NCI-H2196 treated with DMSO at 0.1 percent for 48 hours (cell line): ENCODE measurements at regions not wholly inside any gene's neighbourhood (a gene's known extent, or its start where the extent isn't known, plus 50 kb on each side); places are given as distances from the start of the nearest gene placed in this dataset.

Experiments used
- DNase-seq: peaks from one replicate; lab custom pipeline; 2025; ENCODE audit not compliant: unreplicated experiment; lab: John Stamatoyannopoulos, UW

- DNase-seq: no peak
Measured at GRCh38 chr12:100675432-100675831, 101.9 kb downstream of the GAS2L3 start.

DNA sequence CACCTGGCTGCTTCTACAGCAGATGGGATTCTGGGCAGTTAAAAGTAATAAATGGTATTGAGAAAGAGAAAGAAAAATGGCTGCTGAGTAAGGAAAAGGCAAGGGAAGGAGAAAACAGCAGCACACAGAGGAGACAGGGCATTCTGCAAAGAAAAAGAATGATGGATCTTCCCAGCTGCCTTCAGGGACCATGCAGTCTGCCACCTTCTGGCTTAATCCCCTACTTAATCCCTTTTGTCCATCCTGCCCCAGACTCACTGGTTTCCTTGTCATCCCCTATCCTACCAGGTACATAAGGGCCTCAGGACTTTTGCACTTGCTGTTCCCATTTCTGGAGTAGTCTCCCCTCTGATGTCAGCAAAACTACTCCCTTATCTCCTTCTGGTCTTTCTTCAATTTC, 107.6 kb downstream of the GAS2L3 start:
- DNase-seq: no peak

DNA sequence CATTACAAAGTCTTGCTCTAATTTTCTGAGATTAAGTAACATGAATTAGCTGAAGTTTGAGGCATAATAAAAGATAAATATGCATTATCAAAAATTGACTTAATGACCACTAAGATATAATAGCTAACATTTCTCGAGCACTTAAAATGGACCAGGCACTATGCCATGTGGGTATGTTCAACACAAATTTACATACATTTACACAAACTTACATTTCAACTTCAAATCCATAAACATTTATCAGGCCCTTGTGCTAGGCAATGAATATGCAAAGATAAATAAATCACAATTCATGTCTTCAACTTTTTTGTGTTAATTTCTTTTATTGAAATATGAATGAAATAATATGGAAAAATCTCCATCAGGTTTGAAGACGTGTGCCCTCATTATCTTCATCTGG, 108.7 kb downstream of the GAS2L3 start:
- no peak for DNase-seq

DNA sequence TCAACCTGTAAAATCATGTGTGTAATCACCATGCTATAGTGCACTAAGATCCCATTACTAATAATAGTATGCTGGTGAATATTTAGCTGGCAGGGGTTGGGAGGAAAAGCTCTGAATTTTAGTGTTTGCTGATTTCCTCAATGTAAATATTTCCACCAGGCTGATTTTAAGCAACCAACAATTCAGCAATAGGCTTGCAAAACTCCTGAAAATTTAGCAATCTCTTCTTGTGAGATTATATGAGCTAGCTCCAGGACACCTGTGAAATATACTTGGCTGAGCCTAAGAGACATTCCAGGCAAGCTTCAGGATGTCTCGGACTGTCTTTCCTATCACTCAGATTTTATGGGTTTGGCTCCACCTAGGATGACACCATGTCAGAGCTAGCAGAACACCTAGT, 106.9 kb upstream of the ANO4 start:
- DNase-seq: no peak

DNA sequence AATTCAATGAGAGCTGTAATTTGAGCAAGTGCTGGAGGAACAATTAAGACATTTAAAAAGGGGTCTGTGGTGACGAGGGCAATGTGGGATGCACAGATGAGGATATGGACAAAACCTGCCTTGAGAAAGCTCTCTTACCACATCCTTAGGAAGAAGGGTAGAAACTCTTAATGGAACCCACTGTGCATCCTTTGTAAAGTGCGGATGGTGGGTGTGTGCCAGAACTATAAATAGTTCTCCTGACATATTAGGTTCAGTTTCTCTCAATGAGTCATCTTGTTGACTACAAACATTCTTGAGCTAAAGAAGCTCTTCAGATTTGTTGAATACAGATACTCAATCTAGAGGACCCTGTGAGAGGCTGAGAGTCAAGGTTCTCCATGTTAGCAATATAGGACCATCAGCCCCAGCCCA, 106.1 kb upstream of the ANO4 start:
- no peak for DNase-seq

- DNase-seq: no peak
Measured at GRCh38 chr12:100692502-100692901, 102.1 kb upstream of the ANO4 start.

DNA sequence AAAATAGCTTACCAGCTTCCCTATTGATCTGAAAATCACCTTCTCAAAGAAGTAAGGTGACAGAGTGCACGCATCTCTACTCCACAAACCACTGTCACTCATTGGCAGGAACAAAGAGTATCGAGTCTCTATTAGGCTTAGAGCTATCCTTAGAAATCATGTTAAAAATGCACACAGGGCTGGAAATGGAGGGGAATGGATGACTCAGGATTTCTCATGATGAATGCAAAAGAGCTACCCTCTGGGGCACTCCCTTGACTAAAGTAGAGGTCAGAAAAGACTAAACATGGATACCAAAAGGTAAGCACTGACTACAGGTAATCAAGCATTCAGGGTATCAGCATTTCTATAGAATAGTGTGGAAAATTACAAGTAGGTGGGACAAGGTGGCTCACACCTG, 96.1 kb upstream of the ANO4 start:
- DNase-seq: no peak

- DNase-seq: no peak
Measured at GRCh38 chr12:100699209-100699608, 95.4 kb upstream of the ANO4 start.

- no peak for DNase-seq
Measured at GRCh38 chr12:100703337-100703736, 91.2 kb upstream of the ANO4 start.

- DNase-seq: no peak
Measured at GRCh38 chr12:100703868-100704267, 90.7 kb upstream of the ANO4 start.

DNA sequence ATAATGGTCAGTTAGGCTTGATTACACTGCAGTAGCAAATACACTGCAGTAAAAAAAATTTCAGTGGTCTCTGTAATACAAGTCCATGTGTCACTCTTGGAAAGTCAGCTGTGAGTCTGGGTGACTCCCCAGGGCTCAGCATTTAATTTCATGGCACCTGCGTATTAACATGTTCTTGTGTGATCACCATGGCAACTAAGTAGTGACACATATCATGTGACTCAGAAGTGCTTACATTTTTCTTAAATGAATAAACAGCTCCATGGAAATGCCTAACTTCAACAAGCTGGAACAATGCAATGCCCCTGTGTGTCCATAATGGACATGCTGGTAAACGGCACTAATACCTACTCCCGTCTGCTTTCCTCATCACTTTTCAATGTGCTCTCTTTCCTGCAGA, 88.5 kb upstream of the ANO4 start:
- peak; percentile 55 for DNase-seq

DNA sequence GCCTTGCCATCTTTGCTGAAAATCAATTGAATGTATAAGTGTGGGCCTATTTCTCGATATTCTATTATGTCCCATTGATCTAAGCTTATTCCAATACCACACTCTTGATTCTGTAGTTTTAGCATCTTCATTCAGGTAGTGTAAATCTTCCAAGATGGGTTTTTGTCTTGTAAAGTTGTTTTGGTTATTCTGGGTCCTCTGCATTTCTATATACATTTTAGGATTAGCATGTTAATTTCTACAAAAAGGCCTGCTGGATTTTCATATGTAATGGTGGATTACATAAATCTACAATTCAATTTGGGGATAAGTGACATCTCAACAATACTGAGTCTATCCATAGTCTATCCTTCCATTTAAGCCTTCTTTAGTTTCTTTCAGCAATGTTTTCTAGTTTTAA, 86.0 kb upstream of the ANO4 start:
- no peak for DNase-seq

GRCh38 chr12:100715976-100716944, 78.3 kb upstream of the ANO4 start:
- no peak for DNase-seq

- DNase-seq: no peak
Measured at GRCh38 chr12:100716945-100717732, 77.4 kb upstream of the ANO4 start.

DNA sequence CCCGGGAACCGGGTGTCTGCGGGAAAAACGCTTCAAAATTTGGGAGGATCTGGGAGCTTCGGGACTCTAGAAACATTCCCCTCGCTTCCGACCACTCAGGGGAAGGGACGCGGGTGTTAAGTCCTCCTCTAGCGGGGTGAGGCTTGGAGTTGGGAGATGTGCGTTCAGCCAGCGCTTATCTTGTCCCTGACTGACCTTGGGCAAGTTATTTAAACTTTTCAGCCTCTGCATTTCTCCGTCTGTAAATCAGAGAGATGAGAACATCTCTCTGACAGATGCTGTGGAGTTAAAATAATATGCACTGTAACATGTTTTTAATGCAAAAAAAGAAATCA, 76.9 kb upstream of the ANO4 start:
- no peak for DNase-seq

DNA sequence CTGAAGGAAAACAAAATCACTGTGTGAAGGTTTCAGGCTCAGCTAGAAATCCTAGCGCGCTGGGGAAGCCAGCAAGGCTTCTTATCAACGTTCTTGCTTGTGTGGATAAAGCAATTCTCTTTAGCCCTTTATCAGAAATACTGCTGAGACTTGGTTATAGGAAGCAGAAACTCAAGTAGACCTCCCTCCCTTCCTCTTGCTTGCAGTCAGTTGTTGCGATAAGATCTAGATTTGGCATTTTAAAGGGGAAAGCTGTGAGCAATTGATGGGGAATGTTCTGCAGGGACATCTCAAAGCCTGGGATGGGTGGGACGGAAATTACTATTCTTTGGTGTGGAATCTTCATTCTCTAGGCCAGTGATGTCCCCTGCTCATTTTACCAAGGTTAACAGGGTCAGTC, 76.4 kb upstream of the ANO4 start:
- no peak for DNase-seq

GRCh38 chr12:100720016-100720654, 74.4 kb upstream of the ANO4 start:
- DNase-seq: no peak

DNA sequence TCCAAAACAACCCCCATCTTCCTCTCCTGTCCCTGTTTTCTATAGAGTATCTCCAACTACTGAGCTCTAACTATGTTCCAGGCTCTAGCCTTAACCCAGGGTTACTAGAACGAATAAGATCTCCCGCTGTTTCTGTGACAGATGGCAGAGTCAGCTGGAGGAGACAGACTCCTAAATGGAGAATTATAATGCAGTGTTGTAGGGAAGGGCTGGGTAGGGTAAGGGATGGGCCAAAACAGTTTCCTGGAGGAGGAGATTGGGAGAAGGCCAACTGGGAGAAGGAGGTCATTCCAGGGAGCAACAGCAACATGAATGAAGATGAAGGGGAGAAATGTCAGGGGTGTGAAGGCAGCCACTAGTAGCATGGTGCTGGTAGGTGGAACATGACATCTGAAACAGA, 73.4 kb upstream of the ANO4 start:
- DNase-seq: no peak

DNA sequence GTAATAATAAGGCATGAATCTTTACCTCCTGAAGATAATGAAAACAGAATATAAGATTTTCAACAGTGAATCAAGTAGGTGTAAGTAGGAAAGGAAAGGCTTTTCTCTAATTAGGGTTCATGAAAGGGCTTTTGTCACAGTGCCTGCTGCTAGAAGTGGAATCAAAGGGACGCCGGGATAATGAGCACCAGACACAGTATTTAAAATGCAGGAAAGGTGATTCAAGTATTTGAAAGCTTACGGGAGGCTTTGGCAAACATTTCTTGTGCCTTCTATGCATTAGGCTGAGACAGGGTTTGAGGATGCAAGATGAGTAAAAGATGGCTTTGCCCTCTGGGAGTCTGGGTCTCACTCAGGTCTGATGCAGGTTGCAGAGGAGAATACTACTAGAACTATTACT, 70.5 kb upstream of the ANO4 start:
- DNase-seq: no peak

DNA sequence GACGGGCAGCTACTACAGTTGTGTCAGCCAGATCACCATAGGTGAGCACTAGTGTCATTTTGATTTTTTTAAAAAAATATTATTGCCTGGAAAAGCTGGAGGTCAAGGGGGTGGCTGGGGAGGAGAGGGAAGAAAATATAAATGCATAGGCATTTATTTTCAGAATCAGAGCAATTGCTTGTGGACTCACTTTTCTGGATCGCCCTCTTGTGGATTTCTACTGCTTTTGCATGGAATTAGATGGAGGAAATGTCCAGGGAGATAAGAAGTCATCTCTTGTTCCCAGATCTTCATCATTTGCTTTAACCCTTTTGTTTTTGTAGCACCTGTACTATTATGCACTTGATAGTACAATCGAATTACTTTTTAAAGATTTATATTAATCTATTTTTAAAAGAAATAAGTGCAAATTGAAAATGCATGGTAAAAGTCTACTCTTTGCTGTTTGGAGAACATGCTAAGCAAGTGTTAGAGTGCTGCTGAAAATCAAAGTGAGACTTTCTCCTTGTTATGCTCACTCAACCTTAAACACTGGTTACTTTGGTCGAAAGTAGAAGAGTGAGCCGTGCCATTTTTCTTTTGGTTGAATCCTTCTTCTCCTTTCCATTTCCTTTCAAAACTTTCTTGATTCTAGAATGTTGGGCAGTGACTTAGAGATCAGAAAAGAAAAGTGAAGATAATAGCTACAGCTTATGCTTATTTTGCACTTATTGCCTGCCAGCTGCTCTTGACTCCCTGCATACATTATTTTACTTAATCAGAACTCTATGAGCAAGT, 60.6 kb upstream of the ANO4 start:
- peak; percentile 35 for DNase-seq

DNA sequence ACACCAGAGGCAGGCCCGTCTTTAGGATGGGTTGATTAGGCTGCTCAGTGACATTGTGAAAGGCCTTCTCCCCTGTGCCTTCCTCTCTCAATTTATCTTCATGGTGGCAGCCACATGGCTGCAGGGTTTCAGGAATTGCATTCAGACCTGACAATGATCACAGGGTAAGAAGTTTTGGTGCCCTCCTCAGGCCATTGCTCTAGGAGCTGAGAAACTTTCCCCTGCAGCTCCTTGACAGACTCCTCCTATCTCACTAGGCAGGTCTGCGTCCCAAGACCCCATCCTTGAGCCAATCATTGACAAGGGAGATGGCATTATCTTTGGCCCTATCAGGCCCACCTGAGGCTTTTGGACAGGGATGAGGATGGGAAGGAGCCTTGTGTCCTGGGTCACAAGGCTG, 57.4 kb upstream of the ANO4 start:
- no peak for DNase-seq
